NCI-H2171 treated with DMSO at 0.1 percent for 48 hours (cell line): ENCODE measurements at regions not wholly inside any gene's neighbourhood (a gene's known extent, or its start where the extent isn't known, plus 50 kb on each side); places are given as distances from the start of the nearest gene placed in this dataset.

Experiments used
- DNase-seq: peaks from one replicate; lab custom pipeline; 2025; lab: John Stamatoyannopoulos, UW

DNA sequence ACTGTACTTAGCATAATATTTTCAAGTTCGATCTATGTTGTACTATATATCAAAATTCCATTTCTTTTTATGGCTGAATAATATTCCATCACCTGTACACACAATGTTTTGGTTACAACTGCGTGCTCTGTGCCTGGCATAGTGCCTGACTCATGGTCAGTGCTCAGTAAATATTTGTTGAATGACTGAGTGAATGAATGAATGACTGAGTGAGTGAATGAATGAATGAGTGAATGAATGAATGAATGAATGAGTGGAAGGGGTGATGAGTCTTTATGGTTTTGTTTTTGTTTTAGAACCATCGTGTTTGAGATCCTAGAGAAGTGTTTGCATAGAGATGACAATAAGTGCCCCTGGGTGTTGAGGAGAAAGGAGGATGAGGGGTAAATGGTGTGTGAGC, 155.3 kb downstream of the MRM1 start:
- no peak for DNase-seq

DNA sequence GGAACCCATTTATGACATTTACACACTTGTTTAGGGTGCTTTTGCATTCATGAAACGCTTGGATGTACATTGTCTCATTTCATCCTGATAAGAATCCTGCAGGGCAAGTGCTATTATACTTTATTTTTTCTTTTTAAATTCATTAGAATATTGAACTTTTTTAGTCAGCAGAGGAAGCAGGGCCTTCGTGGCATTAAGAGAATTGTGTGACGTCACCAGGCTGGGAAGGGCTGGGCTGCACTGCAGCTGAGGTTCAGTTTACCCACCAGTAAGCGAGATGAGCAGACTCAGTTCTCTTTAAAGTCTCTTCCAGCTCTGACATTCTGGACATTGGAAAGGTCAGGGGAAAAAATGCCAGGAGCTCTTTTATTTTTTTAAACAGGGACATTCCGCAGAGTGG, 159.0 kb downstream of the MRM1 start:
- no peak for DNase-seq

DNA sequence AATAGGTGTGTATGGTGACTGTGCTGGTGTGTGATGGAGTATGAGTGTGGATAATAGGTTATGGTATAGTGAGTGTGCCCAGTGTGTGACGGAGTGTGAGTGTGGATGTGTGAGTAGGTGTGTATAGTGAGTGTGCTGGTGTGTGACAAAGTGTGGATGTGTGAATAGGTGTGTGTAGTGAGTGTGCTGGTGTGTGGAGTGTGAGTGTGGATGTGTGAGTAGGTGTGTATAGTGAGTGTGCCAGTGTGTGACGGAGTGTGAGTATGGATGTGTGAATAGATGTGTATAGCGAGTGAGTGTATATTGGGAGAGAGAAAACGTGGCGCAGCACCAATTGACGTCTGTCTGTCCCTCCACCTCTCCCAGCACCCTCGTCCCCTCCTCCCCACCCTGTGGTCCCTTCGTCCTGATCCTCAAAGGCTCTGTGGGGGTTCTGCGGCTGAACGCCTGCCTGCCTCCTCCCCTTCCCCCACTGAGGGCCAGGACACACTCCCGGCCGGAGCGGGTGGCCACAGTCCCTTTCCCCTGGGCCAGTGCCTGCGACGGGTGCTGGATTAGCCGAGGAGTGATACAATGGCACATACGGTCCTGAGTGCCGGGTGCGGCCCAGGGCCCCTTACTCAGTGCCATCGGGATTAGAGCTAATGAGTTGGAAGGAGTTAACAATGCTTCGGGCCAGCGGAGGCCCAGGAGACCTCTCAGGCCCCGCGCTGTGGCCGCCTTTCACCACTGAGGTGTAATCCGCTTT, 160.0 kb downstream of the MRM1 start:
- DNase-seq, result peak; percentile 31

DNA sequence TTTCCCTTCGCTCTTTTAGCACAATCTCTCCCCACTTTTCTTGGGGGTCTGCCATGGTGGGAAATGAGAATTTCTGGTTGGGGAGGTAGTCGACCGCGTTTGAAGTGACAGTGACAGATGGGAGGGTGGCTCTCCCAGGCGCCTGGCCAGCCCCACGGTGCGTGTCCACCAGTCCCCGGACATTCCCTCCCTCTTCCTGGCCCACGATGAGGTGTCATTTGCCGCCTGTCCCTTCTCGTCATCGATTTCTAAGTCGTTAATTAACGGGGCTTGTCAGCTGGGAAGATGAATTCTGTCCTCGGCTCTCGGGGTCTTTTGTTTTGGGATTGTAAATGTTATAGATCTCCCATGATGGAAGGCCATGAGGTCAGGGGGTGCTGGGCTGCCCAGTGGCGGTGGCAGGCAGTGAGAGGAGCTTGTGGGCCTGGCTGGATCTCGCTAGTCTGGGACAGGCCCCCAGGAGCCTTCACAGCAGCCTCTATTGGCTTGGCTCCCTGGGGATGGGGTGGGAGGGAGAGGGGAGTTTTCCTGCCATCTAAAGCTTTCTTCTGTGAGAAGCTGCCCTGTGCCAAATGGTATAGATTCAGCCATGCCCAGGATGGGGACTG, 164.2 kb downstream of the MRM1 start:
- no peak for DNase-seq

DNA sequence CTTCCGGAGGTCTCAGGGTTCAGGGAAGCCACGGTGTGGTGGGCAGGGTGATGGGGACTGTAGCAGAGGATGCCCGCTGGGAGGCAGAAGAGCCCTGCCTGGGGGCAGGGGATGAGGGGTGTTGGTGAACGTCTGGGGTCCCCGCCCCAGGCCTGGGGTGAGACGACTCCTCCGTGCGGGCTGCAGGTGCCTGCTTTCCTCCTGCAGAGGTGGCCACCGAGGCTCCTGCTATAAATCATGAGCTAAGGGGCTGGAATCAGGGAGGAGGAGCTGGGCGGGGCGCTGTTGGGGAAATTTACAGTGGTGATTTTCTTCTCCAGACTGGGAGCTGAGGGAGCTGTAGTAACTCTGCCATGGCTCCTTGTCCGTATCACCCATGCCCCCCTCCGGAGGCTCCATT, 167.0 kb downstream of the MRM1 start:
- DNase-seq, result no peak

DNA sequence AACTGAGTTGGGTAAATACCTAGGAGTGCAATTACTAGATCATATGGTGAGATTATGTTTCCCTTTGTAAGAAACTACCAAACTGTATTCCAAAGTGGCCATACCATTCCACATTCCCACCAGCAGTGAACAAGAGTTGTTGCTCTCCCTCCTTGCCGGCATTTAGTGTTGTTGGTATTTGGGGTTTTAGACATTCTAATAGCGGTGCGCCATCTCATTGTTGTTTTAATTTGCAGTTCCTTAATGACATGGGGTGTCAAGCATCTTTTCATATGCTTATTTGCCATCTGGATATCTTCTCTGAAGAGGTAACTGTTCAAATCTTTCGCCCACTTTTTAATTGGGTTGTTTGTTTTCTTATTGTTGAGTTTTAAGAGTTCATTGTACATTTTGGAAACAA, 164.2 kb upstream of the LHX1 start:
- DNase-seq, result peak; percentile 53

DNA sequence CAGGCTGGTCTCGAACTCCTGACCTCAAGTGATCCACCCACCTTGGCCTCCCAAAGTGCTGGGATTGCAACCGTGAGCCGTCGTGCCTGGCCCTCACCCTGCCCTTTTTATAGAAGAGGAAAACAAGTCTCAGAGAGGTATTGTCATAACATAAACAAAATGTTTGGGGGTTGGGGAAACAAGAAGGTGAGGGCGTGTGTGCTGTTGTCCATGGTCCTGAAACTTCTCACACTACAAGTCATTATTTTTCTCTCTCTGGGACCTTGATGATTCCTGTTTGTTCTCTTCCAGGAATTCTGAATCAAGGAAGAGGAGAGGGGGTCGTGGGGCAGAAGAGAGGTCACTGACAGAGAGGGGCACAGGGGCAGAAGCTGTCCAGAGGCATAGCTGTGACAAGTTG, 160.2 kb upstream of the LHX1 start:
- DNase-seq, result no peak

DNA sequence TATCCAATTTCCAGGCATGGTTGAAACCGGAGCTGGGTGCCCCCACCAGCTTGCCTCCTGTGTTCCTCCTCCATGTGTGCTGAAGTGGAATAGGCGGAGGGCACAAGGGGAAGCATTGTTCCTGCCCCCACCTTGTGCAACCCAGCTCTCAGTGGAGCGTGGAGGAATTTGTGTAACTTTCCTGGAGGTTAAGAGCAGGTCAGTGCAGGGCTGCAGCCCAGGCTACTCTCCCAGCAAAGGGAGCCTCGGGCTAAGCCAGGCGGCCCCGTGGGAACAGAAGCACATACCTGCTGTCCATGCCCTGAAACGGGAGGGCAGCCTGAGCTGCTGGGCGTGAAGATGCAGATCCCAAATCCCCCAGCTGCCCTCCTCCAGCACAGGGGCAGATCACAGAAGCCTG, 158.8 kb upstream of the LHX1 start:
- peak; percentile 60 for DNase-seq

DNA sequence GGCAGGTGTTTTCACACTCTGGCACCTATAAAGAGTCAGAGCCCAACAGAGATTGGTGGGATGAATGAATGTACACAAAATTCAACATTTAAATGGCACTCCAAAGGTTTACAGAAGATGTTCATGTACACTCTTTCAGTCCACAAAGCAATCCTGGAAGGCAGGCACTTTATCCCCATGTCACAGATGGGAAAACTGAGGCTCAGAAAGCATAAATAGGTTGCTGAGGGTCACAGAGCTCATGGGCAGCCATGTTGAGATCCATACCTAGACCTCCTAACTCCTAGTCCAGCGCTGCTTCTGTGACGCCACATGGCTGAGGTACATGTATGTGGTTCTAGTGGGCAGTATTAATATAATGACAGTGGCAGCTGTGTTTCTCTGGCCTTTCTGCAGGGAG, 157.7 kb upstream of the LHX1 start:
- no peak for DNase-seq

DNA sequence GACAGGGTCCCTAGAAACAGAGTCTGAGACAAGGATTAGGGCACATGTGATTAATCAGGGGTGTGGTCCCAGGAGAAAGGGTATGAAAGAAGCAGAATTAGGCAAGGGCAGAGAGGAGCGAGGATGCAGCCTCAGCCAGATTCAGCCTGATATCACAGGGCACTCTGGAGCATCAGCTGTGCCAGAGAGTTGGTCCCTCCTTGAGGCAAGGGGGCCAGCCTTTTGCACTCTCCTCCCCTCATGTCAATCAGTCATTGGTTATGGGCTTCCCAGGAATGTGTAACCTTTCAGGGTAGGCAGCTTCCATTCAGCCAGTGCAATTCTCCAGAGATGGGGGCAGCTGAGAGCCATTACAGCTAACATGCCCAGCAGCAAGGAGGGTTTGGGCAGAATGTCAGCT, 152.6 kb upstream of the LHX1 start:
- no peak for DNase-seq

DNA sequence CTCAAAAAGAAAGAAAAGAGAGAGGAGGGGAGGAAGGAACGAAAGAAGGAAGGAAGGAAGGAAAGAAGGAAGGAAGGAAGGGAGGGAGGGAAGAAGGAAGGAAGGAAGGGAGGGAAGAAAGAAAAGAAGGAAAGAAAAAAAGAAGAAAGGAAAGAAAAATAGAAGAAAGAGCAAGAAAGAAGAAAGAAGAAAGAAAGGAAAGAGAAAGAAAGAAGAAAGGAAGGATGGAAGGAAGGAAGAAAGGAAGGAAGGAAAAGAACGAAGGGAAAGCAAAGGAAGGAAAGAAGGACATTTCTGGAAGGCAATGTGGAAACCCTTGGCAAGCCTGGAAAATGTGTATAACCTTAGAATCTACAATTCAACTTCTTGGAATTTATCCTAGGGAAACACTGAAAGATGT, 150.4 kb upstream of the LHX1 start:
- no peak for DNase-seq

DNA sequence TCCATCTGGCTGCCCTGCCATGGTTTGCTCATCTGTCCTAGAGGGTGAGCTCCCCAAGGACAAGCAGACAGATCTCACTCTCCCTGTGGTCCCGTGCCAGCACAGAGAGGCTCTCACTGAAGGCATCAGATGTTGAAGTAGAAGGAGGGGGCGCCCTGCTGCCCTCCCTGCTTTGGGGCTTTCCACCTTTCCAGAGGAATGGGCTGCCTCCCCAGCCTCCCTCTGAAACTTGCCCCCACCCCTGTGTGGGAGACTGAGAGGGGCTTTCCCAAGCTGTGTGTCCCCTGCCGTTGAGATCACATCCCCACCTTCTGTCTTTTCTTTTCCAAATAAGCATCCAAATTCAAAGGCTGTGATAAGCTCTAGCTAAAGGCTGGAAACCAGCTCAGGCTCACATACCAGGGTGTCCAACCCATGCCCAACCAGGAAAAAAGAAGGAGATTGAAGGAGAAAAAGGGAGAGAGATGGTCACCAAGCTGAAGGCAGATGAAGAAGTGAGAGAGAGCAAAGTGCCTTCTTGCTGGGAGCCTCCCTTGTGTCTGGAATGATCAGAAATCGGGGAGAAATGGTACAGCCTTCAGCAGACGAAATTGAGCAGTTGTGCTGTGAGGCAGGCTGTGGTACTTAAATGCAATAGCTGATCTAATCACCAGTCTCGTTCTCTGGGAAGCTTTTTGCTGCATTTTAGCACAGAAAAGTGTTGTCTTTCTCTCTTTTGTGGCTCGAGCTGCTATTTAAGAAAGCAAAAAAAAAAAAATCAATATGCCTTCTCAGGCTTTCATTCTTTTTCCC, 145.9 kb upstream of the LHX1 start:
- no peak for DNase-seq

DNA sequence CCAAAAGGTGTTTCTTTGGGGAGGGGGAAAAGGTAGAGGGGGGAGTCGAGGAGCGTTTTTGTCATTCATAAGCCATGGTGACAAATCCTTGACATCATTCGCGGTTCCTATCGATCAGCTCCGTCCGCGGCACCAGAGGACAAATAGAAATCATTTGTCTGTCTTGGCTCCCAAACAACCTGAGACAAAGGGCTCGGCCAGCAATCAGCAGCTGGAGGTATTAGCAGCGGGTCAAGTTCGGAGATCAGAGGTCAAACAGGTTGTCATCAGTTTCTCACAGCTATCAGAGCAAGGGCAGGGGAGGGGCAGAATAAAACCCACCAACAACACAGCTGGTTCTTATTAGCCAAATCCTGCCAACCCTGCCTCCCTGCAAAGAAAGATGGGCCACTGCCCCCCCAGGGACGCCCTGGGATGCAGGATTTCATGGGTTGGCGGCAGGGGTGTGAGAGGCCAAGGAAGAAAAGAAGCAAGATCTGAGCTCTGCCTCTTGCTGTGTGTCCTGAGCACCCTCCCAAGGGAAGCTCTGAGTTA, 145.3 kb upstream of the LHX1 start:
- no peak for DNase-seq

DNA sequence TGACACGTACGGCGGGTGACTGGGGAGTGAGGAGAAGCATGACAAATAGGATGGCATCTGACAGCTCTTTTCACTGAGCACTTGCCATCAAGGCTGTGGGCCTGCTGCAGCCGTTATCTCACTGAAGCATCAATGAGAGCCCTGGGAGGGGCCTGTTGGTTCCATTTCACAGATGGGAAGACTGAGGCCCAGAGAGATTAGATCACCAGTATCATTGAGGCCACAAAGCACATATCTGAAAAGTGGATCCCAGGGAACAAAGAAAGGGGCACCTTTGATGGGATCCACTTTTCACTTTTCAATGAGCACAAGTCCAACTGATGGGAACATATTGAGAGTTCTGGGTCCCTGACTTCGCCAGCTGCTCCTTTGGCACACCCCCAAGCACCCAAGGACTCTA, 144.4 kb upstream of the LHX1 start:
- DNase-seq, result peak; percentile 51

DNA sequence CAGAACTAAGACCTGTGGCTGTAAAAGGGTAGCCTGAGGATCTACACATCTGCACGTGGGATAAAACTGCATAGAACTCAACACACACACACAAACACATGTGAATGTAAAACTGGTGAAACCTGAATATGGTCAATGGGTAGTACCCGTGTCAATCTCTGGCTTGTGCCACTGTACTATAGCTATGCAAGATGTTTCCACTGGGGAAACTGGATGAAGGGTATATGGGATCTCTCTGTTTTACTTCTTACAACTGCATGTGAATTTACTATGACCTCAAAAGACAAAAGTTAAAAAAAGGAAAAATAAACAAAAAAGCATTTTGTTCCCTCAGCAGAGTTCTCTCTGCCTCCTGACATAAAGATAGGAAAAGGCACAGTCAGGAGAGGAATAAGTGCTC, 143.3 kb upstream of the LHX1 start:
- no peak for DNase-seq

DNA sequence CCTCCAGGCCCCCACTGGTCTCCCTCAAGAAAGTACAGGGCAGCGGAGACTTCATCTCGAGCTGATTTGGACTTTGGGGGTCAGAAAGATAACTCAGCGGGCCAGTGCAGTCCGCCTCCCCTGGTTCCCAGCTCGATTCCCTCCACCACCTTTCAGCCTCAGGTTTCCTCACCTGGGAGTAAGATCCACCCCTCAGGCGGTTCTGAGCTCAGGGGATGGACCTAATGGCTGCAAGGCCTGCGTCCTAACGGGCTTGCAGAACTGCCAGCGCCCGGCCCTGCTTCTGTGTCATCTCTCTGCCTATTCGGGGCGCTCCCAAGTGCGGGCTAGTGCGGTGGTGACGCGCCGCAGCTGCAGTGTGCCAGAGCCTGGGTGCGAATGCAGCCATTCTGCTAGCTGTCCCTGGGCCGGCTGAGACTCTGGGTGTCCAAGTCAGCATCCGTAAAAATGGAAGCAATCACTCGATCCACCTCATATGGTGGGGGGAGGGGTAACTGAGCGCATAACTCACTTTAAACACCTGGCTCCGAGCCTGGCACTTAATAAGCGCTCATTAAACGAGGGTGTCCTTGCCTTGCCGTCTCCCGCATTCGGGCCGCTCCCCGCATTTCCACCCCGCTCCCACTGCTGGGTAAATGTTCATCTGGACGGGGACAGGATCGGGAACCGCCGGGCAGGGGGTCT, 129.6 kb upstream of the LHX1 start:
- DNase-seq, result no peak

DNA sequence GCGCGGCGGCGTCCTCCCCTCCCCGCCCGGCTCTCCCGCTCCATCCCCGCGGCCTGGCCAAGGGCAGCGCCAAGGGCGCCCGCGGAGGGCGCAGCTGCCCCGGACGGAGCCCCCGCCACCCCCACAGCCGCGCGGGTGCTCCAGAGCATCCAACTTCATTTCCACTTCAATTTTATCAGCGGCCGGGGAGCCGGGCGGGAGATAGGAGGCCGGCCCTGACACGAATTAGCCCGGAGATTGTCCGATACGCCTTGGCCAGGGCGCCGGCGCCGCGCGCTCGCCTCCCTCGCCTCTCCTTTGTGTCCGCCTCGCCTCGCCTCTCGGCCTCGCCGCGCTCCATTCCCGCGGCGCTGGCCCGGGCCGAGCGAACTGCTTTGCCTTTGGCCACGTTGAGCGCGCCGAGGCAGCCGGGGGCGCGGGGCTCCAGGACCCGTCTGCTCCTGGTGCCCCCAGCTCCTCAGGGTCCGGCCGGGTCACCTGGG, 129.1 kb upstream of the LHX1 start:
- no peak for DNase-seq

DNA sequence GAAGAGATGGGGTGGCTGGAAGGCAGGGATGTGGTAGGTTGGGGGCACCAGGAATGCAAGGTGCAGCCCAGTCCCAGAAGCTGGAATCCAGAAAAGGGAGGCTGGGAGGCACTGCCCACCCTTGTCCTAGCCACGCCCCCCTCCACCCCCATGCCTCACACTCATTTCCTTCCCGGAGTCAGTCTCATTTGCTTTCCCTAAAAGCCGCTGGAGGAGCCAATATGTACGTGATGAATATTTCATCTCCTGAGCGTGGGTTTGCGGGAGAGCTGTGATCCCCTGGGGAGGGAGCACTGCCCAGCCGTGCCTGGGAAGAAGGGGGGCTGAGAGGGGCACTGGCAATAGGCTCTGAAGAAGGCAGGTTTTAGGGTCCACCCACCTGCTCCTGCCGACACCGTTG, 124.5 kb upstream of the LHX1 start:
- no peak for DNase-seq

DNA sequence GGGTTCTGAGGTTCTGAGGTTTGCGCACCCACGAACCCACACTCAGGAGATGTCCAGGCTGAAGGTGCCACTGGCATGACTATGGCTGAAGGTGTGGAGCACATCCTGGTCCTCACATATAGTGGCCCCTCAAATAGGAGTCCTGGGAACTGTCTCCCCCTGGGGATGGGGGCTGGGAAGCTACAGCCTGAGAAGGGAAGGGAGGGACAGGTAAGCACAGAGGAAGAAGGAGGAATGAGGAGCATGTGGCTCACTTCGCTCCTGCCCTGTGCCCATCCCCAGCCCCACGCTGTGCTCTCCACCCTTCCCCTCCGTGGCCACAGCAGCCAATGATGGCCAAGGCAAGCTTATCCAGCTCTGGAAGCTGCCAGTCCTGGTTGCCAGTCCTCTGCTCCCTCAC, 123.9 kb upstream of the LHX1 start:
- DNase-seq, result no peak

DNA sequence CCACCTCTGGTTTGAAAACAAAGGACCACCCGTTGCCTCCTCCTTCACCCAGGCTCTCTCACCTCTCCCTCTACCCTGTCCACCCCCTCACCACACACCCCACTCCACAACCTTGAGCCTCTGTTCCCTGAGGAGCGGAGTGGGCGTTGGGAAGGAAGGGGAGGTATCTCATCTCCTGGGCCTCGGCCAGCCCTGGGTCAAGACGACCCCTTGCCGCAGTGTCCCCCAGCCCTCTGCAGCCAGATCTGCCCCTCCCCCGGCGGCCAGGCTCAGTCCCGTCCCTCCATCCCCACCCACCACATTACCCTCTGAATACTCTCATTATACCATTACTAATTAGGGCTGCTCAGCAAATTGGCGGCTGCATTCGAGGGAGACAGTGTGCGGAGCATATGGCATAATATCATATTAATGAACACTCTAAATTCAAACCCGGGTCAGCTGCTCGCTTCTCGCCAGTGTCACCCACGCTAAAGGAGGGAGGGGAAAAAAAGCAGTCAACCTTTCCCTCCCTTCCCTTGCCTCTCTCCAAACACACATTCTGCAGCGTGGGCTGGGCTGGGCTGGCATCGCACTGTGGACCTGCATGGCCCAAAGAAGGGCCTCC, 123.2 kb upstream of the LHX1 start:
- DNase-seq, result peak; percentile 59

DNA sequence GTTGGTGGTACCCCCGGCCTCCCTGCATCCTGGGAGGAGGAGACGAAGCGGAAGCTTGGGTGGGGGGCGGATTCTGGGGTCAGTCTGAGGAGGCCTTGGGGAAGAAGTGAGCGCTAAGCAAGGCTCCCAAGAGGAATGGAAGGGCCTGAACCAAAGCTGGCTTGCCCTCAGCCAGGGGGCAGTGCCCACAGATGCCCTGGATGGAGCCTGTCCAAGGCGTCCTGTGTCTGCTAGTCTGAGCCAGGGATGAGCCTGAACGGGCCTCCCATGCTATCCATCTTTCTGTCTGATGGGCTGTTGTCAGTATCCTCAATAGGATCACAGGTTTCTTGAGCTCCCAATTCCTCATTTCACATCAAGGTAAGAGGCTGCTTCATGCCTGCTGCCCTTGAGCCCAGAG, 122.3 kb upstream of the LHX1 start:
- no peak for DNase-seq
